Natural killer cell (primary cell): ENCODE measurements at regions not wholly inside any gene's neighbourhood (a gene's known extent, or its start where the extent isn't known, plus 50 kb on each side); places are given as distances from the start of the nearest gene placed in this dataset.

ENCODE experiments used
- ATAC-seq, 3 donors: fragments of 150-1000 bp in 2 of 3; fragments of 200-7000 bp in 1 of 3; cut with Tn5 transposase; 1 replicate in 1 of 3; 2 replicates in 2 of 3; pipeline ENCODE4 v1.10.0; 2021; ENCODE audit warnings: mild to moderate bottlenecking in 2 of 3, moderate library complexity in 2 of 3
- DNase-seq, 2 donors: peaks; one replicate each; pipeline versions ENCODE4 v3.0.0 to v3.0.0-alpha.2; 2013 to 2021; ENCODE audit warnings: mixed read lengths in 1 of 2
- H3K27ac ChIP-seq: one replicate; pipeline ENCODE4 v1.5.1; 2013; ENCODE audit warnings: mild to moderate bottlenecking, low read length
- H3K27me3 ChIP-seq: one replicate; pipeline ENCODE4 v1.6.1; 2013; ENCODE audit warnings: low read length; ENCODE audit not compliant: control insufficient read depth, insufficient read depth
- H3K36me3 ChIP-seq: one replicate; pipeline ENCODE4 v1.6.1; 2013; ENCODE audit warnings: low read length; ENCODE audit not compliant: control insufficient read depth, insufficient read depth
- H3K4me1 ChIP-seq: one replicate; pipeline ENCODE4 v1.6.1; 2013; ENCODE audit warnings: low read length; ENCODE audit not compliant: control insufficient read depth, insufficient read depth
- H3K4me3 ChIP-seq: one replicate; pipeline ENCODE4 v1.5.1; 2013; ENCODE audit warnings: low read length
- H3K9me3 ChIP-seq: one replicate; pipeline ENCODE4 v1.6.1; 2013; ENCODE audit warnings: low read length; ENCODE audit not compliant: control insufficient read depth, insufficient read depth
- H3K27ac Mint-ChIP-seq, 2 donors: one replicate each; pipeline ENCODE4 v1.8.0; 2022; ENCODE audit warnings: mild to moderate bottlenecking in 2 of 2, mixed read lengths in 2 of 2, moderate library complexity in 1 of 2
- H3K27me3 Mint-ChIP-seq, 2 donors: one replicate each; pipeline ENCODE4 v1.8.0; 2022; ENCODE audit warnings: low read depth in 2 of 2, mixed read lengths in 2 of 2
- H3K36me3 Mint-ChIP-seq: one replicate; pipeline ENCODE4 v1.8.0; 2022; ENCODE audit warnings: mixed read lengths
- H3K4me1 Mint-ChIP-seq, 2 donors: one replicate each; pipeline ENCODE4 v1.8.0; 2022; ENCODE audit warnings: mixed read lengths in 2 of 2
- H3K4me3 Mint-ChIP-seq: one replicate; pipeline ENCODE4 v1.8.0; 2022; ENCODE audit warnings: mild to moderate bottlenecking, moderate library complexity, mixed read lengths
- H3K9me3 Mint-ChIP-seq, 2 donors: one replicate each; pipeline ENCODE4 v1.8.0; 2022; ENCODE audit warnings: mixed read lengths in 2 of 2
- CTCF ChIP-seq: fragments of 200-600 bp; IDR thresholded peaks from one replicate; pipeline ENCODE4 v1.8.0; 2022; ENCODE audit warnings: antibody characterized with exemption
- WGBS: methylation state at CpG from one replicate; pipeline ENCODE4 v1.1.7; 2013; ENCODE audit warnings: missing lambda C conversion rate; ENCODE audit not compliant: insufficient coverage; 5-methylcytosine and 5-hydroxymethylcytosine counted together
- intact Hi-C: fragments of 100-400 bp; cut with micrococcal nuclease; formaldehyde crosslinking; loops from one replicate; pipeline ENCODE4 v1.14.2; 2022

- no peak overlapping the region for H3K27ac ChIP-seq
- DNase-seq (no peak), ATAC-seq (no peak)
- no peaks in the 10 kb centered on the region for H3K4me1 ChIP-seq
- H3K4me3 ChIP-seq = no peak overlapping the region
- H3K27me3 Mint-ChIP-seq = no peaks in the 10 kb centered on the region
- H3K4me3 Mint-ChIP-seq = no peak overlapping the region
- H3K36me3 Mint-ChIP-seq = peaks cover 7% of the 10 kb centered on the region
- no peaks in the 10 kb centered on the region for H3K4me1 Mint-ChIP-seq
- H3K27ac Mint-ChIP-seq = no peak overlapping the region
- intact Hi-C loops = no loop called here
- H3K27me3 ChIP-seq = no peaks in the 10 kb centered on the region
- peaks cover 2% of the 10 kb centered on the region for H3K9me3 ChIP-seq
- H3K9me3 Mint-ChIP-seq = peaks cover 11 to 16% of the 10 kb centered on the region in 2 donors
- H3K36me3 ChIP-seq = no peaks in the 10 kb centered on the region
- TF ChIP-seq CTCF = no peak
- WGBS = 96% methylated on average over 3 of the region's 4 CpGs
These were observed 184.5 kb upstream of the TMPRSS15 start for GRCh38 chr21:18588001-18588662.

DNA sequence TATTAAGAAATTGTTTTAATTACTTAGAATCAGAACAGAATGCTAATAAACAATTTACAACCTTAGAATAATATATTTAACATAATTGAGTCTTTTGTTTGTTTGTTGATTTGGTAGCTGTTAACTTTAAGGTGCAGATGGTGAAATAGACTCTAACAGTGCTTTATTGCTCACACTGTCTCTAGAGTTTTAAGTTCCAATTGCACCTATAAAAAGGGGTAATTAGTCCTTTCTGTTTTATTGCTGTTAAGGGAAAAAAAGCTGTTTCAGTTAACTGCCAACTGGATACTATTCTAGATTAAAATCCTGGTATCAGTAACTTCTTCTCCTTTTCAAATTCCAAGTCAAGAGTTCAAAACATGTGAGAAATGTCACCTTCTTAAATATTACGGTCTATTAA is 197.6 kb upstream of the TMPRSS15 start:
- TF ChIP-seq CTCF = no peak
- DNase-seq (no peak), ATAC-seq (no peak)
- Mint-ChIP-seq H3K36me3 (peaks cover 7% of the 10 kb centered on the region), H3K9me3 (peaks cover 13% of the 10 kb centered on the region in 2 donors), H3K4me1 (no peaks in the 10 kb centered on the region), H3K4me3 (no peak overlapping the region), H3K27me3 (no peaks in the 10 kb centered on the region), H3K27ac (no peak overlapping the region)
- Histone ChIP-seq H3K9me3 (no peaks in the 10 kb centered on the region), H3K4me1 (no peaks in the 10 kb centered on the region), H3K36me3 (no peaks in the 10 kb centered on the region), H3K4me3 (no peak overlapping the region), H3K27ac (no peak overlapping the region), H3K27me3 (no peaks in the 10 kb centered on the region)
- intact Hi-C loops = no loop called here
- WGBS = 100% methylated on average over 1 of the region's 1 CpG

DNA sequence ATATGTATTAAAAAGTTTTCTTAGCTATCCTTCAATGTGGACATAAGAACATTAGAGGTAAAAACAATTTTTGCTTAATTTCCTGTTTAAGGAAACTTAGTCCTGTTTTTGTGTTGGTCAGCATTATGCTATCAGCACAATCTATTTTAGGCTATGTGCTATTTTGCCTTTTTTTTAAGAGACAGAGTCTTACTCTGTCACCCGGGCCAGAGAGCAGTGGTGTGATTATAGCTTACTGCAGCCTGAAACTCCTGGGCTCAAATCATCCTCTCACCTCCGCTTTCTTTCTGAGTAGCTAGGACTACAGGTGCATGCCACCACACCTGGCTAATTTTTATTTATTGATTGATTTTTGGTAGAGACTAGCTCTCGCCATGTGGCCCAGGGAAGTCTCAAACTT is 199.1 kb upstream of the TMPRSS15 start:
- no peak overlapping the region for H3K4me3 Mint-ChIP-seq
- WGBS = 83% methylated on average over 2 of the region's 3 CpGs
- intact Hi-C loops = no loop called here

More for the DNA sequence above, 199.1 kb upstream of the TMPRSS15 start:
- TF ChIP-seq CTCF = no peak
- Histone ChIP-seq H3K27ac (no peak overlapping the region), H3K27me3 (no peaks in the 10 kb centered on the region), H3K4me1 (no peaks in the 10 kb centered on the region), H3K36me3 (no peaks in the 10 kb centered on the region), H3K4me3 (no peak overlapping the region), H3K9me3 (no peaks in the 10 kb centered on the region)
- Mint-ChIP-seq H3K9me3 (peaks cover 13 to 14% of the 10 kb centered on the region in 2 donors), H3K27ac (no peak overlapping the region), H3K4me1 (no peaks in the 10 kb centered on the region), H3K36me3 (peaks cover 7% of the 10 kb centered on the region), H3K27me3 (no peaks in the 10 kb centered on the region)
- no peak for DNase-seq
- ATAC-seq = no peak
